ENCODE measurements at regions not wholly inside any gene's neighbourhood (a gene's known extent, or its start where the extent isn't known, plus 50 kb on each side); places are given as distances from the start of the nearest gene placed in this dataset.

DNA sequence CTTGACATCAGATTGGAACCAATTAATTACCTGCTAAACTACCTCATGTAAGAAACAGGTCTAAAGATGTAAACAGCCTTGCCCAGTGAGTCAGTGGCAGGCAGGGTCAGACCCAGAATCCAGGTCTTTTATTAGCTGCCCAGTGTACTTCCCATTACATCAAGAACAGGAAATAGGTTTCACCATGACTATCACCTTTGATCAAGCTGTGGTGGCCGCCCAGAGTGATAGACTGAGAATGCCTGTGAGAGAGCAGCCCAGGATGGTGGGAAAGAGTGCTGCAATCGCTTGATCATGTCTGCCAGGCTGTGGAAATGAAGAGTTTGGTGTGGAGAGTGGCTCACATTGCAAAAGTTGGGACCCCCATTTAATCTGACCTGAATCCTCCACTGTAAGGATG is 61.3 kb upstream of the PIAS1 start:
- H3K4me1 ChIP-seq (ENCODE audit: control insufficient read depth, insufficient read depth, low read length) = no peaks in the 10 kb centered on the region
- no peak overlapping the region for H3K4me3 ChIP-seq (ENCODE audit: low read depth in 2 of 2, low read length in 2 of 2)
- DNase-seq (ENCODE audit: low read depth, low spot score) = no peak
- H3K27ac ChIP-seq (ENCODE audit: low read length) = no peak overlapping the region; the same call in 1 of the 2 replicates
- no peak for ATAC-seq
- no TSS peak for BruUV-seq (replicated peaks)
- no peaks in the 10 kb centered on the region for H3K27me3 ChIP-seq (ENCODE audit: control insufficient read depth, insufficient read depth, low read length)
- no peaks in the 10 kb centered on the region for H3K9me3 ChIP-seq (ENCODE audit: control insufficient read depth, insufficient read depth, low read depth, low read length)
- H3K36me3 ChIP-seq (ENCODE audit: control insufficient read depth, insufficient read depth, low read length) = no peaks in the 10 kb centered on the region
- ChIA-PET POLR2A (interaction anchor here (0.6 kb wide), 1 partner anchor 217 kb away, joined by 7 read pairs; no protein-coding TSS in a partner anchor), CTCF (interaction anchor here (0.6 kb wide), 1 partner anchor 426 kb away, joined by 6 read pairs; no protein-coding TSS in a partner anchor)
- TF ChIP-seq CTCF (IDR thresholded peaks at IDR 0.05) = no peak
- TF ChIP-seq REST (IDR thresholded peaks at IDR 0.05; ENCODE audit: insufficient read depth in 1 of 2, low read depth in 2 of 2, low read length in 1 of 2) = no peak
- TF ChIP-seq TCF7L2 (IDR thresholded peaks at IDR 0.05; ENCODE audit: low read depth, low read length) = no peak
- TF ChIP-seq POLR2AphosphoS5 (IDR thresholded peaks at IDR 0.05; ENCODE audit: low read depth, low read length) = no peak
- no peak for TF ChIP-seq SIN3A (IDR thresholded peaks at IDR 0.05; ENCODE audit: borderline replicate concordance, insufficient read depth, low read depth, low read length)
- intact Hi-C loops (cut with micrococcal nuclease; ENCODE audit: unreplicated experiment) = no loop called here
- in situ Hi-C loops (cut with HindIII; ENCODE audit: low pct_unique_long_range_greater_than_20kb, low sequenced_read_pairs) = no loop called here

DNA sequence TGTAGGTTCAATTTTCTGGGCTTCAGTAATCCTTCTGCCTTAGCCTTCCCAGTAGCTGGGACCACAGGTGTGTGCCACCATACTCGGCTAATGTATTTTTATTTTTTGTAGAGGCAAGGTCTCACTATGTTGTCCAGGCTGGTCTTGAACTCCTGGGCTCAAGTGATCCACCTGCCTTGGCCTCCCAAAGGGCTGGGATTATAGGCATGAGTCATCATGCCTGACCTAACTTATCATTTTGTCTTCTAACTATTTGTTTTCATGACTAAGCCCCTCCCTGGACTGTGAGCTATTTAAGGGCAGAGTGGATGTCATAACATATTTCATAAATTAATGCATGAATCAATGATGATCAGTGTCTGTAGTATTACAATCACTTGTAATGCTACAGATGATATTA is 56.1 kb upstream of the PIAS1 start:
- no TSS peak for BruUV-seq (replicated peaks)
- Histone ChIP-seq H3K27me3 (ENCODE audit: control insufficient read depth, insufficient read depth, low read length) (no peaks in the 10 kb centered on the region), H3K4me3 (ENCODE audit: low read depth in 2 of 2, low read length in 2 of 2) (no peak overlapping the region), H3K4me1 (ENCODE audit: control insufficient read depth, insufficient read depth, low read length) (peaks cover 10% of the 10 kb centered on the region), H3K27ac (ENCODE audit: low read length) (no peak overlapping the region; the same call in 1 of the 2 replicates), H3K36me3 (ENCODE audit: control insufficient read depth, insufficient read depth, low read length) (no peaks in the 10 kb centered on the region), H3K9me3 (ENCODE audit: control insufficient read depth, insufficient read depth, low read depth, low read length) (no peaks in the 10 kb centered on the region)
- no peak for ATAC-seq
- intact Hi-C loops (cut with micrococcal nuclease; ENCODE audit: unreplicated experiment) = no loop called here
- POLR2A ChIA-PET = no interaction called here
- CTCF ChIA-PET = no interaction called here
- DNase-seq (ENCODE audit: low read depth, low spot score) = no peak
- TF ChIP-seq SIN3A (IDR thresholded peaks at IDR 0.05; ENCODE audit: borderline replicate concordance, insufficient read depth, low read depth, low read length) = no peak
- in situ Hi-C loops (cut with HindIII; ENCODE audit: low pct_unique_long_range_greater_than_20kb, low sequenced_read_pairs) = no loop called here

- BruUV-seq (replicated peaks) = no TSS peak
- Histone ChIP-seq H3K4me3 (ENCODE audit: low read depth in 2 of 2, low read length in 2 of 2) (no peak overlapping the region), H3K36me3 (ENCODE audit: control insufficient read depth, insufficient read depth, low read length) (no peaks in the 10 kb centered on the region), H3K9me3 (ENCODE audit: control insufficient read depth, insufficient read depth, low read depth, low read length) (no peaks in the 10 kb centered on the region), H3K27ac (ENCODE audit: low read length) (peak overlapping the region; percentile 18; the same call in 1 of the 2 replicates), H3K27me3 (ENCODE audit: control insufficient read depth, insufficient read depth, low read length) (no peaks in the 10 kb centered on the region), H3K4me1 (ENCODE audit: control insufficient read depth, insufficient read depth, low read length) (peaks cover 10% of the 10 kb centered on the region)
- ChIA-PET CTCF (no interaction called here), POLR2A (no interaction called here)
- in situ Hi-C loops (cut with HindIII; ENCODE audit: low pct_unique_long_range_greater_than_20kb, low sequenced_read_pairs) = no loop called here
- DNase-seq (ENCODE audit: low read depth, low spot score) (no peak), ATAC-seq (peak; percentile 47; the same call in 1 of the 2 replicates)
- intact Hi-C loops (cut with micrococcal nuclease; ENCODE audit: unreplicated experiment) = no loop called here
- no peak for TF ChIP-seq SIN3A (IDR thresholded peaks at IDR 0.05; ENCODE audit: borderline replicate concordance, insufficient read depth, low read depth, low read length)
- TF ChIP-seq CTCF (IDR thresholded peaks at IDR 0.05) = no peak
- TF ChIP-seq REST (IDR thresholded peaks at IDR 0.05; ENCODE audit: insufficient read depth in 1 of 2, low read depth in 2 of 2, low read length in 1 of 2) = no peak
- no peak for TF ChIP-seq TCF7L2 (IDR thresholded peaks at IDR 0.05; ENCODE audit: low read depth, low read length)
- no peak for TF ChIP-seq POLR2AphosphoS5 (IDR thresholded peaks at IDR 0.05; ENCODE audit: low read depth, low read length)
These were observed 55.4 kb upstream of the PIAS1 start for GRCh38 chr15:67998599-67999133.

Data from Panc1 (cell line).